Endothelial cell of hepatic sinusoid (primary cell): ENCODE measurements at regions not wholly inside any gene's neighbourhood (a gene's known extent, or its start where the extent isn't known, plus 50 kb on each side); places are given as distances from the start of the nearest gene placed in this dataset.

ENCODE experiments used
- in situ Hi-C: cut with HindIII; loops from 2 replicates; pipeline ENCODE4 v1.10.0; 2017; ENCODE audit warnings: low sequenced_read_pairs

- in situ Hi-C loops, result loop anchor here (25.0 kb wide), 1 partner anchor 767 kb away; no protein-coding TSS in a partner anchor
Measured at GRCh38 chr5:15220642-15221173, 279.3 kb upstream of the FBXL7 start.

- in situ Hi-C loops, result loop anchor here (25.0 kb wide), 1 partner anchor 772 kb away; no protein-coding TSS in a partner anchor
Measured at GRCh38 chr5:15215056-15215455, 284.9 kb upstream of the FBXL7 start.

GRCh38 chr5:15214010-15214409, 286.0 kb upstream of the FBXL7 start:
- in situ Hi-C loops, result loop anchor here (25.0 kb wide), 1 partner anchor 773 kb away; no protein-coding TSS in a partner anchor

- in situ Hi-C loops, result loop anchor here (25.0 kb wide), 1 partner anchor 778 kb away; no protein-coding TSS in a partner anchor
Measured at GRCh38 chr5:15209053-15209762, 290.8 kb upstream of the FBXL7 start.

- in situ Hi-C loops, result loop anchor here (25.0 kb wide), 1 partner anchor 781 kb away; no protein-coding TSS in a partner anchor
Measured at GRCh38 chr5:15206133-15206532, 293.8 kb upstream of the FBXL7 start.

- in situ Hi-C loops, result loop anchor here (5.0 to 25.0 kb wide), 2 partner anchors 64 to 784 kb away; no protein-coding TSS in a partner anchor
Measured at GRCh38 chr5:15203376-15203775, 296.6 kb upstream of the FBXL7 start.

GRCh38 chr5:15191012-15191411, 309.0 kb upstream of the FBXL7 start:
- in situ Hi-C loops, result no loop called here

- in situ Hi-C loops, result no loop called here
Measured at GRCh38 chr5:15183520-15183919, 311.9 kb upstream of the ANKH start.

GRCh38 chr5:15170173-15170572, 298.6 kb upstream of the ANKH start:
- in situ Hi-C loops, result no loop called here

- in situ Hi-C loops, result no loop called here
Measured at GRCh38 chr5:15168358-15168757, 296.8 kb upstream of the ANKH start.

- in situ Hi-C loops, result no loop called here
Measured at GRCh38 chr5:15160091-15160490, 288.5 kb upstream of the ANKH start.

- in situ Hi-C loops, result no loop called here
Measured at GRCh38 chr5:15159606-15160005, 288.0 kb upstream of the ANKH start.

GRCh38 chr5:15142458-15142857, 270.9 kb upstream of the ANKH start:
- in situ Hi-C loops, result no loop called here

GRCh38 chr5:15137414-15137813, 265.8 kb upstream of the ANKH start:
- in situ Hi-C loops, result no loop called here

GRCh38 chr5:15135661-15136060, 264.1 kb upstream of the ANKH start:
- in situ Hi-C loops, result no loop called here

- in situ Hi-C loops, result no loop called here
Measured at GRCh38 chr5:15133456-15133965, 261.9 kb upstream of the ANKH start.

GRCh38 chr5:15132816-15133405, 261.3 kb upstream of the ANKH start:
- in situ Hi-C loops, result no loop called here

- in situ Hi-C loops, result no loop called here
Measured at GRCh38 chr5:15131909-15132308, 260.3 kb upstream of the ANKH start.

- in situ Hi-C loops, result no loop called here
Measured at GRCh38 chr5:15124871-15125568, 253.4 kb upstream of the ANKH start.

GRCh38 chr5:15124461-15124860, 252.9 kb upstream of the ANKH start:
- in situ Hi-C loops, result no loop called here

GRCh38 chr5:15117688-15118087, 246.1 kb upstream of the ANKH start:
- in situ Hi-C loops, result no loop called here
